ENCODE measurements at regions not wholly inside any gene's neighbourhood (a gene's known extent, or its start where the extent isn't known, plus 50 kb on each side); places are given as distances from the start of the nearest gene placed in this dataset.

DNA sequence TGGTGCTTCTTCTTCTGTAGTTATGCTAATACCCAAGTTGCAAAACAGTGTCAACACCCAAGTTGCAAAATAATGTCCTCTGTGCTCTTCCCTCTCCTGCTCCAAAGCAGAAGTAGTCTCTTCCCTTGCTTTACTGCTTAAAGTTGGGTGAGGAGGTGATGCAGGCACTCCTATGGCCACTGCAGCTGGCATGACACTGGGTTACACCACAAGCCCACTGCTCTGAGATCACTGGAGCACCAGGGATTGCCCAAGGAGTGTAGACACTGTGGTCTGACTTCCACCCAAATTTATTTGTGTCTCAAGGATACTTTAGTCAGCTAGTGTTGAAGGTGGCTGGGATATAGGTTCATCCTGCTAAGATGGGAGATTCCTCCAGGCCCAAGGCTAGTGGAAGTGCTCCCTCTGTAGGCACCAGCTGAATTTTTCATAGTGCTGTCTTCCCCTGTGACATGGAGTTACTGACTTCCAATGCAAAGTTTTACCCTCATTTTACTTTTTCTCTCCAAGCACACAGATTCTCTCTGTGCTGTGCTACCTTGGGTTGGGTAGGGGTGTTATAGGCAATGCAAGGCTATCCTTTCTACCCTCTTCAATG, 196.2 kb upstream of the TENT5D start:
- no TSS peak for BruUV-seq (replicated peaks)
- H3K4me2 ChIP-seq (ENCODE audit: insufficient read depth, low read length) = no peak overlapping the region
- no peaks in the 10 kb centered on the region for H4K20me1 ChIP-seq (replicated peaks; ENCODE audit: control insufficient read depth, extremely low read depth, insufficient read depth, low read length)
- ChIA-PET POLR2A (no interaction called here), CTCF (no interaction called here)
- intact Hi-C loops (cut with micrococcal nuclease) = no loop called here
- no peaks in the 10 kb centered on the region for H3K36me3 ChIP-seq (ENCODE audit: control insufficient read depth in 2 of 2, extremely low read depth in 1 of 2, insufficient read depth in 2 of 2, low read length in 2 of 2)
- FAIRE-seq = no peak
- dilution Hi-C loops (cut with MboI; ENCODE audit: extremely low pct_ligation_motif_present, low sequenced_read_pairs) = no loop called here
- H3K9me3 ChIP-seq (replicated peaks; ENCODE audit: control insufficient read depth, insufficient read depth, low read length) = no peaks in the 10 kb centered on the region
- H2AFZ ChIP-seq (ENCODE audit: low read depth, low read length) = no peak overlapping the region
- no peaks in the 10 kb centered on the region for H3K79me2 ChIP-seq (ENCODE audit: control insufficient read depth, insufficient read depth, low read length)
- TF ChIP-seq, protein P1, sequence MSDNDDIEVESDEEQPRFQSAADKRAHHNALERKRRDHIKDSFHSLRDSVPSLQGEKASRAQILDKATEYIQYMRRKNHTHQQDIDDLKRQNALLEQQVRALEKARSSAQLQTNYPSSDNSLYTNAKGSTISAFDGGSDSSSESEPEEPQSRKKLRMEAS (IDR thresholded peaks at IDR 0.05; ENCODE audit: insufficient read depth, insufficient read length) = no peak
- TF ChIP-seq JUN (IDR thresholded peaks at IDR 0.05; ENCODE audit: borderline replicate concordance, insufficient read depth, insufficient read length, low read depth) (no peak), MYC (IDR thresholded peaks at IDR 0.05; ENCODE audit: low read depth, low read length) (no peak), POLR2AphosphoS5 (IDR thresholded peaks at IDR 0.05; ENCODE audit: insufficient read depth, low read depth, low read length) (no peak), GATA2 (IDR thresholded peaks at IDR 0.05; ENCODE audit: insufficient read depth, insufficient read length, low read depth, low read length) (no peak)
- TF ChIP-seq, protein P2, sequence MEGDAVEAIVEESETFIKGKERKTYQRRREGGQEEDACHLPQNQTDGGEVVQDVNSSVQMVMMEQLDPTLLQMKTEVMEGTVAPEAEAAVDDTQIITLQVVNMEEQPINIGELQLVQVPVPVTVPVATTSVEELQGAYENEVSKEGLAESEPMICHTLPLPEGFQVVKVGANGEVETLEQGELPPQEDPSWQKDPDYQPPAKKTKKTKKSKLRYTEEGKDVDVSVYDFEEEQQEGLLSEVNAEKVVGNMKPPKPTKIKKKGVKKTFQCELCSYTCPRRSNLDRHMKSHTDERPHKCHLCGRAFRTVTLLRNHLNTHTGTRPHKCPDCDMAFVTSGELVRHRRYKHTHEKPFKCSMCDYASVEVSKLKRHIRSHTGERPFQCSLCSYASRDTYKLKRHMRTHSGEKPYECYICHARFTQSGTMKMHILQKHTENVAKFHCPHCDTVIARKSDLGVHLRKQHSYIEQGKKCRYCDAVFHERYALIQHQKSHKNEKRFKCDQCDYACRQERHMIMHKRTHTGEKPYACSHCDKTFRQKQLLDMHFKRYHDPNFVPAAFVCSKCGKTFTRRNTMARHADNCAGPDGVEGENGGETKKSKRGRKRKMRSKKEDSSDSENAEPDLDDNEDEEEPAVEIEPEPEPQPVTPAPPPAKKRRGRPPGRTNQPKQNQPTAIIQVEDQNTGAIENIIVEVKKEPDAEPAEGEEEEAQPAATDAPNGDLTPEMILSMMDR (IDR thresholded peaks at IDR 0.05; ENCODE audit: extremely low read depth in 1 of 2, insufficient read depth in 1 of 2, low read depth in 1 of 2, low read length in 2 of 2) = no peak
- H3K4me1 ChIP-seq (ENCODE audit: control insufficient read depth, extremely low read depth, insufficient read depth, low read length) = no peaks in the 10 kb centered on the region
- no peaks in the 10 kb centered on the region for H3K27me3 ChIP-seq (ENCODE audit: control insufficient read depth in 2 of 2, insufficient read depth in 2 of 2, low read length in 2 of 2)
- DNase-seq (ENCODE audit: low read depth, low spot score) = no peak
- no peak overlapping the region for H3K9ac ChIP-seq (replicated peaks; ENCODE audit: extremely low read depth, insufficient read depth, low read length)
- H3K9me1 ChIP-seq (replicated peaks; ENCODE audit: control insufficient read depth, extremely low read depth, insufficient read depth, low read length) = no peaks in the 10 kb centered on the region
- H3K27ac ChIP-seq (ENCODE audit: insufficient read depth, low read depth, low read length) = no peak overlapping the region
- no peak overlapping the region for H3K4me3 ChIP-seq (replicated peaks in 1 of 3; ENCODE audit: insufficient read depth in 1 of 3, low read depth in 1 of 3, low read length in 3 of 3)
